GM23338 (cell line): ENCODE measurements at regions not wholly inside any gene's neighbourhood (a gene's known extent, or its start where the extent isn't known, plus 50 kb on each side); places are given as distances from the start of the nearest gene placed in this dataset.

Experiments used
- ATAC-seq: fragments of 200-7000 bp; cut with Tn5 transposase; 3 replicates; pipeline ENCODE4 v1.9.1; 2020
- DNase-seq: peaks from one replicate; pipeline ENCODE4 v3.0.0-alpha.2; 2015; ENCODE audit warnings: low spot score
- H2AFZ ChIP-seq: fragments of 200-600 bp; sonication (generic); 2 replicates; pipeline ENCODE4 v1.8.0; 2016; ENCODE audit warnings: antibody characterized with exemption, mild to moderate bottlenecking, moderate library complexity
- H3F3A ChIP-seq: fragments of 200-600 bp; sonication (generic); replicated peaks from 2 replicates; pipeline ENCODE4 v1.8.0; 2017; ENCODE audit warnings: antibody characterized with exemption, mixed run types, low read depth
- H3K27ac ChIP-seq: fragments of 200-600 bp; sonication (generic); 2 replicates; pipeline ENCODE4 v1.6.1; 2016; ENCODE audit warnings: low read depth
- H3K27me3 ChIP-seq: fragments of 200-600 bp; sonication (generic); 2 replicates; pipeline ENCODE4 v1.8.0; 2016; ENCODE audit warnings: mild to moderate bottlenecking, mixed run types, moderate library complexity; ENCODE audit not compliant: insufficient read depth
- H3K36me3 ChIP-seq: fragments of 200-600 bp; sonication (generic); 2 replicates; pipeline ENCODE4 v1.8.0; 2016; ENCODE audit warnings: mild to moderate bottlenecking; ENCODE audit not compliant: insufficient read depth
- H3K4me1 ChIP-seq: fragments of 200-600 bp; sonication (generic); 2 replicates; pipeline ENCODE4 v1.8.0; 2016; ENCODE audit warnings: mild to moderate bottlenecking, moderate library complexity; ENCODE audit not compliant: insufficient read depth
- H3K4me2 ChIP-seq: fragments of 200-600 bp; sonication (generic); 2 replicates; pipeline ENCODE4 v1.7.1; 2017; ENCODE audit warnings: mixed run types
- H3K4me3 ChIP-seq: fragments of 200-600 bp; sonication (generic); 2 replicates; pipeline ENCODE4 v1.6.1; 2016; ENCODE audit warnings: mixed run types
- H3K79me2 ChIP-seq: fragments of 200-600 bp; sonication (generic); replicated peaks from 2 replicates; pipeline ENCODE4 v1.8.0; 2017; ENCODE audit warnings: mild to moderate bottlenecking; ENCODE audit not compliant: insufficient read depth
- H3K9me2 ChIP-seq: fragments of 200-600 bp; sonication (generic); 2 replicates; pipeline ENCODE4 v1.8.0; 2017; ENCODE audit not compliant: insufficient read depth
- H4K20me1 ChIP-seq: fragments of 200-600 bp; sonication (generic); replicated peaks from 2 replicates; pipeline ENCODE4 v1.8.0; 2017; ENCODE audit warnings: mild to moderate bottlenecking; ENCODE audit not compliant: insufficient read depth
- H3K27ac Mint-ChIP-seq: 2 replicates; pipeline ENCODE4 v1.8.0; 2020; ENCODE audit warnings: inconsistent platforms, mild to moderate bottlenecking, moderate library complexity, mixed read lengths
- H3K27me3 Mint-ChIP-seq: 3 replicates; pipeline ENCODE4 v1.8.0; 2022; ENCODE audit warnings: low read depth, mild to moderate bottlenecking, moderate library complexity, mixed read lengths, inconsistent platforms; ENCODE audit not compliant: insufficient read depth, poor library complexity
- H3K36me3 Mint-ChIP-seq: 3 replicates; pipeline ENCODE4 v1.8.0; 2021; ENCODE audit warnings: low read depth, mild to moderate bottlenecking, inconsistent platforms, moderate library complexity, mixed read lengths
- H3K4me1 Mint-ChIP-seq: 3 replicates; pipeline ENCODE4 v1.8.0; 2020; ENCODE audit warnings: mild to moderate bottlenecking, inconsistent platforms, mixed read lengths
- H3K4me3 Mint-ChIP-seq: 3 replicates; pipeline ENCODE4 v1.8.0; 2021; ENCODE audit warnings: moderate library complexity, mild to moderate bottlenecking, inconsistent platforms, mixed read lengths
- H3K9me3 Mint-ChIP-seq: 3 replicates; pipeline ENCODE4 v1.8.0; 2020; ENCODE audit warnings: moderate library complexity, mild to moderate bottlenecking, inconsistent platforms, mixed read lengths
- CREB1 ChIP-seq: fragments of 250-450 bp; sonication (Bioruptor Pico); IDR thresholded peaks from 2 replicates; pipeline ENCODE4 v1.5.0; 2020; ENCODE audit warnings: low read depth, mild to moderate bottlenecking, moderate library complexity
- EZH2 ChIP-seq: fragments of 200-600 bp; sonication (generic); IDR thresholded peaks from one replicate; pipeline ENCODE4 v1.8.0; 2017; ENCODE audit warnings: antibody characterized with exemption, mild to moderate bottlenecking, low read depth; ENCODE audit not compliant: unreplicated experiment
- EZH2phosphoT487 ChIP-seq: fragments of 200-600 bp; sonication (generic); IDR thresholded peaks from one replicate; pipeline ENCODE4 v1.8.1; 2018; ENCODE audit warnings: antibody characterized with exemption; ENCODE audit not compliant: unreplicated experiment
- JUNB ChIP-seq: IDR thresholded peaks from one replicate; pipeline ENCODE4 v1.6.1; 2016; ENCODE audit warnings: antibody characterized with exemption; ENCODE audit not compliant: unreplicated experiment
- NANOG ChIP-seq: IDR thresholded peaks from 2 replicates; pipeline ENCODE4 v1.6.1; 2016; ENCODE audit warnings: antibody characterized with exemption, borderline replicate concordance
- POLR2AphosphoS5 ChIP-seq: IDR thresholded peaks from 2 replicates; pipeline ENCODE4 v1.6.1; 2016; ENCODE audit warnings: antibody characterized with exemption, low read depth
- REST ChIP-seq: IDR thresholded peaks from one replicate; pipeline ENCODE4 v1.6.1; 2018; ENCODE audit warnings: antibody characterized with exemption; ENCODE audit not compliant: unreplicated experiment
- STAT1 ChIP-seq: IDR thresholded peaks from one replicate; pipeline ENCODE4 v1.6.1; 2016; ENCODE audit warnings: antibody characterized with exemption; ENCODE audit not compliant: unreplicated experiment
- ZNF114 ChIP-seq: fragments of 250-450 bp; sonication (Bioruptor Pico); IDR thresholded peaks from 2 replicates; pipeline ENCODE4 v1.5.0; 2020; ENCODE audit warnings: mild to moderate bottlenecking, moderate library complexity
- ZNF331 ChIP-seq: fragments of 250-450 bp; sonication (Bioruptor Pico); IDR thresholded peaks from 2 replicates; pipeline ENCODE4 v1.5.0; 2020; ENCODE audit warnings: low read depth, mild to moderate bottlenecking, moderate library complexity

DNA sequence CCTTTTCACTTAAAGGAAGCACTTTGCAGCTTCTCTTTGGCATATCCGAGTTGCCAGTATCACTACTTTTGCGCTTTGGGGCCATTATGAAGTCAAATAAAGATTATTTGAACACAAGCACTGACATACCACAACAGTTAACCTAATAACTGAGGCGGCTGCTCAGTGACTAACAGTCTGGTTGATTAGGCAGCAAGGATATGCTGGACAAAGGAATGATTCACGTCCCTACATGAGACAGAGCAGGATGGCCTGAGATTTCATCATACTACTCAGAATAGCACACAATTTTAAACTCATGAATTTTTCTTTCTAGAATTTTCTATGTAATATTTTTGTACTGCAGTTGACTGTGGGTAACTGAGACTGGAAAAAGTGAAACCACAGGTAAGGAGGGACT lies 56.9 kb upstream of the E2F7 start (continued):
- no peak for TF ChIP-seq ZNF114
- TF ChIP-seq CREB1 (CRISPR knock-in tag), result no peak

GRCh38 chr12:77120156-77121085 lies 55.1 kb upstream of the E2F7 start:
- ATAC-seq, result no peak
- H3K4me3 ChIP-seq, result no peak overlapping the region
- no peak overlapping the region for H3K27ac ChIP-seq
- Mint-ChIP-seq H3K4me3 (no peak overlapping the region), H3K4me1 (no peaks in the 10 kb centered on the region), H3K27ac (no peak overlapping the region), H3K36me3 (no peaks in the 10 kb centered on the region), H3K27me3 (no peaks in the 10 kb centered on the region), H3K9me3 (no peaks in the 10 kb centered on the region)
- H3K36me3 ChIP-seq, result no peaks in the 10 kb centered on the region
- no peaks in the 10 kb centered on the region for H3K27me3 ChIP-seq
- H3F3A ChIP-seq, result no peaks in the 10 kb centered on the region
- H3K4me1 ChIP-seq, result no peaks in the 10 kb centered on the region
- no peaks in the 10 kb centered on the region for H4K20me1 ChIP-seq
- H3K4me2 ChIP-seq, result no peak overlapping the region
- no peak for DNase-seq
- no peak overlapping the region for H2AFZ ChIP-seq
- no peaks in the 10 kb centered on the region for H3K79me2 ChIP-seq
- TF ChIP-seq JUNB, result no peak
- no peak for TF ChIP-seq POLR2AphosphoS5
- no peak for TF ChIP-seq STAT1
- no peak for TF ChIP-seq ZNF114
- no peak for TF ChIP-seq EZH2
- TF ChIP-seq EZH2phosphoT487, result no peak
- TF ChIP-seq NANOG, result no peak
- no peak for TF ChIP-seq CREB1 (CRISPR knock-in tag)
- TF ChIP-seq REST, result no peak
- no peak for TF ChIP-seq ZNF331 (CRISPR knock-in tag)
- H3K9me2 ChIP-seq, result no peaks in the 10 kb centered on the region

GRCh38 chr12:77118696-77119095 lies 53.3 kb upstream of the E2F7 start:
- Histone ChIP-seq H3F3A (no peaks in the 10 kb centered on the region), H3K9me2 (no peaks in the 10 kb centered on the region), H3K4me2 (no peak overlapping the region), H3K27ac (no peak overlapping the region), H3K27me3 (no peaks in the 10 kb centered on the region), H3K36me3 (no peaks in the 10 kb centered on the region), H3K79me2 (no peaks in the 10 kb centered on the region), H2AFZ (no peak overlapping the region), H4K20me1 (no peaks in the 10 kb centered on the region), H3K4me1 (no peaks in the 10 kb centered on the region), H3K4me3 (no peak overlapping the region)
- Mint-ChIP-seq H3K27ac (no peak overlapping the region), H3K9me3 (no peaks in the 10 kb centered on the region), H3K36me3 (no peaks in the 10 kb centered on the region), H3K4me1 (no peaks in the 10 kb centered on the region), H3K27me3 (no peaks in the 10 kb centered on the region), H3K4me3 (no peak overlapping the region)
- ATAC-seq (no peak), DNase-seq (no peak)
- TF ChIP-seq EZH2, result no peak
- TF ChIP-seq JUNB, result no peak
- TF ChIP-seq EZH2phosphoT487, result no peak
- TF ChIP-seq REST, result no peak
- TF ChIP-seq POLR2AphosphoS5, result no peak
- TF ChIP-seq ZNF114, result no peak
- no peak for TF ChIP-seq ZNF331 (CRISPR knock-in tag)
